ENCODE measurements at regions not wholly inside any gene's neighbourhood (a gene's known extent, or its start where the extent isn't known, plus 50 kb on each side); places are given as distances from the start of the nearest gene placed in this dataset.

DNA sequence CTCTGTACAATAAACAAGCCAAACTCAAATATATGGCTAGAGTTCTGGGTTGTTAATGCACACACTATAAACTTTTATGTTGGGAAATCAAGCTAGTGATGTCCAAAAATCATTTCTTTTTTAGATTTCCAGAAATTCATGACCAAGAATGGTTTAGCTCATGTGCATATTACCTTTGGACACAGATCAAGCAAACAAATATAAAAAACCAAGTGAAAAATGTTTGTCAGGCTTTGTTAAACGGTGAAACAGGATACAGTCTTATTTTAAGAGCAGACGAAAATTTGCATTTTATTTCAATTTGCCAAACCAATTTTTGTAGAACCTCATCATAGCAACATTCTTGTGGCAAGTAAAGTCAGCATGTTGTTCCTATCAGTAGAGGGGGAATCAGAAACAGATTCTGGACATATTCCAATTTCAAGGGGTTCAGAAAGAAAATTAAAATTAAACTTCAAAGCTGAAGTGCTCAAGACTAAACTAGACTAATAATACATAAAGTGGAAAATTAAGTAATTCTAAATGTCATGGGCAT, 413.6 kb downstream of the TRIML1 start:
- Mint-ChIP-seq H3K36me3 (no peaks in the 10 kb centered on the region), H3K27ac (no peak overlapping the region), H3K9me3 (peaks cover 23% of the 10 kb centered on the region), H3K4me1 (no peaks in the 10 kb centered on the region), H3K4me3 (no peak overlapping the region), H3K27me3 (no peaks in the 10 kb centered on the region)
- no peak for DNase-seq
- CTCF ChIA-PET, result no interaction called here

- no peak overlapping the region for H3K27ac Mint-ChIP-seq
Observed at GRCh38 chr4:188554413-188554812, 415.2 kb downstream of the TRIML1 start.

GRCh38 chr4:188573104-188573503, 433.9 kb downstream of the TRIML1 start:
- H3K36me3 Mint-ChIP-seq, result no peaks in the 10 kb centered on the region
- no peaks in the 10 kb centered on the region for H3K27me3 Mint-ChIP-seq
- H3K27ac Mint-ChIP-seq, result no peak overlapping the region
- H3K9me3 Mint-ChIP-seq, result peaks cover 22% of the 10 kb centered on the region
- no peak for DNase-seq
- CTCF ChIA-PET, result no interaction called here
- no peaks in the 10 kb centered on the region for H3K4me1 Mint-ChIP-seq
- H3K4me3 Mint-ChIP-seq, result no peak overlapping the region

More at GRCh38 chr4:188554413-188554812, 415.2 kb downstream of the TRIML1 start:
- H3K36me3 Mint-ChIP-seq, result no peaks in the 10 kb centered on the region
- no peak for DNase-seq
- H3K27me3 Mint-ChIP-seq, result no peaks in the 10 kb centered on the region
- H3K4me3 Mint-ChIP-seq, result no peak overlapping the region
- peaks cover 19% of the 10 kb centered on the region for H3K9me3 Mint-ChIP-seq
- no peaks in the 10 kb centered on the region for H3K4me1 Mint-ChIP-seq
- CTCF ChIA-PET, result no interaction called here

DNA sequence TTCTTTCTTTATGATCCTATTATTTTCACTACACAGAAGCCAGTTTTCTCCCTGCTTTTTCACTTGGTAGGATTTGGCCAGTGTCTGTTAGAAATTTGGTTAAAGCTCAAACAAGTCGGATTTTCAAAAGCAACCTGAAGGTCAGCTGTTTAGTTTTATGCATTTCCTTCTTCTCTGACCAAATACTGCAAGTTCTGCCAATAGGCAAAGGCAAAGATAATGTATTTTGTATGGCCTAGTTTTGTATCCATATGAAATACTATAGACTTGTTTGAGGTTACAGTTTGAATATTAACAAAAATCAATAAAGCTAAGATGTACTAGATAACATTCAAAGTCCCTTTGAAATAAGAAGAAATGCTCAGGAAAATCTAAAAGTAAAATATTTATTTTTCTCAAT, 439.4 kb downstream of the TRIML1 start:
- H3K9me3 Mint-ChIP-seq, result peaks cover 25% of the 10 kb centered on the region

DNA sequence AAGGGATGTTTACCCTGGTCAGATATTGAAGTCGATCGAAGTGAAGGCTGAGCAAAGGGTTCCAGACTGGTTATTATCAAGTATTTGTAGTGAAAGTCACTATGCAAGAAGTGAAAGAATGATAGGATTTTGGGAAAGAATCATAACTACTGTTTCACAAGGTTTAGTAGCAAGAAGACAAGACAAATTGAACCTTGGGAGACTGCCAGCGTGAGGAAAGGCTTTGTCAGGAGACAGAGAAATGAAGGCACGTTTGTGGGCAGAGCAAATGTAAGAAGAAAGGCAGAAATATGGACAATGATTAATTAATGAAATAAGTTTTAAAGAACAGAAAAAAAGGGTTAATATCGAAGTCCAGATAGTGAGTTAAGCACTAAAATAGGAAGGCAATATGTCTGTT, 456.8 kb downstream of the TRIML1 start:
- Mint-ChIP-seq H3K27ac (no peak overlapping the region), H3K9me3 (peaks cover 13% of the 10 kb centered on the region)
- CTCF ChIA-PET, result no interaction called here

More for the DNA sequence above, 439.4 kb downstream of the TRIML1 start:
- Mint-ChIP-seq H3K27ac (no peak overlapping the region), H3K36me3 (no peaks in the 10 kb centered on the region), H3K4me3 (no peak overlapping the region), H3K4me1 (no peaks in the 10 kb centered on the region), H3K27me3 (no peaks in the 10 kb centered on the region)
- CTCF ChIA-PET, result no interaction called here
- DNase-seq, result no peak

GRCh38 chr4:188603646-188604045, 464.4 kb downstream of the TRIML1 start:
- Mint-ChIP-seq H3K27ac (no peak overlapping the region), H3K4me1 (no peaks in the 10 kb centered on the region), H3K36me3 (no peaks in the 10 kb centered on the region), H3K27me3 (no peaks in the 10 kb centered on the region), H3K9me3 (peaks cover 11% of the 10 kb centered on the region), H3K4me3 (no peak overlapping the region)
- no peak for DNase-seq
- CTCF ChIA-PET, result no interaction called here

More for the DNA sequence above, 456.8 kb downstream of the TRIML1 start:
- H3K4me1 Mint-ChIP-seq, result no peaks in the 10 kb centered on the region
- H3K36me3 Mint-ChIP-seq, result no peaks in the 10 kb centered on the region
- H3K4me3 Mint-ChIP-seq, result no peak overlapping the region
- H3K27me3 Mint-ChIP-seq, result no peaks in the 10 kb centered on the region
- DNase-seq, result no peak

DNA sequence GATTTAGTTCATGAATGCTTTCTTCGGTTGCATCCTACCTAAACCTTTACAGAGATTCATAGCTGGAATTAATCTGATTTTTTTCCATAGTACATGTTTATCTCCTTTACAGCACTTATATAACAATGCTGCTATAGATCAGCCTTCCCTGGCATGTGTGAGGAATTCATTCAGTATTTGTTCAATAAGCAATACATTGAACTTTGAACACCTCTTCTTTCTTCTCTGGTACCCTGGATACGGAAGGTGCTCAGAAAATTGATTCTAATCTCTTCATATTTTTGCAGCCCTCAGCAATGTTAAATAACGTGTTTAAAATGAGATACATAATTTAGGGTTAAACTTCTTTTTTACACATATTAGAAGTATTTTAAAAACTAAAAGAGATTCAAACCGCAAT, 467.4 kb downstream of the TRIML1 start:
- DNase-seq, result no peak
- H3K36me3 Mint-ChIP-seq, result no peaks in the 10 kb centered on the region
- peaks cover 5% of the 10 kb centered on the region for H3K9me3 Mint-ChIP-seq
- CTCF ChIA-PET, result no interaction called here
- no peak overlapping the region for H3K27ac Mint-ChIP-seq
- no peaks in the 10 kb centered on the region for H3K4me1 Mint-ChIP-seq
- no peaks in the 10 kb centered on the region for H3K27me3 Mint-ChIP-seq
- no peak overlapping the region for H3K4me3 Mint-ChIP-seq

DNA sequence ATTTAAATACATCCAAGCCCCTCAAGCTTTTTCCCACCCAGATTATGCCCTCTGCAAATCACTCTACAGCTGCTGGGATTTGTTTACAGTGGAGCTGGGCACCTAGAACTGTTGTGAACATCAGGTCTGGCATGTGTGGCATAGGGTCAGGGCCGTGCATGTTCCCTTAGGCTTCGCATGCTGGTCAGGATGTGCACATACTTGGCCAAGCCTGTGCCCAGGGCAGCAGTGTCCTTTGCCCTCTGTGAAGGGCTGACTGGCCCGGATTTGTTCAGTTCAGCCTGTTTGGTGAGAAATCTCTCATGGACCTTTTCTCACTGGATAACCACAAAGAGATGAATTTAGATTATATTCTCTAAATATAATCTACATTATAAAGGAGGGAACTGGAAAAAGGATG, 471.9 kb downstream of the TRIML1 start:
- H3K4me3 Mint-ChIP-seq, result no peak overlapping the region
- H3K9me3 Mint-ChIP-seq, result peaks cover 9% of the 10 kb centered on the region
- H3K27ac Mint-ChIP-seq, result no peak overlapping the region
- no peaks in the 10 kb centered on the region for H3K4me1 Mint-ChIP-seq
- no peak for DNase-seq
- CTCF ChIA-PET, result no interaction called here
- H3K36me3 Mint-ChIP-seq, result no peaks in the 10 kb centered on the region
- H3K27me3 Mint-ChIP-seq, result no peaks in the 10 kb centered on the region

DNA sequence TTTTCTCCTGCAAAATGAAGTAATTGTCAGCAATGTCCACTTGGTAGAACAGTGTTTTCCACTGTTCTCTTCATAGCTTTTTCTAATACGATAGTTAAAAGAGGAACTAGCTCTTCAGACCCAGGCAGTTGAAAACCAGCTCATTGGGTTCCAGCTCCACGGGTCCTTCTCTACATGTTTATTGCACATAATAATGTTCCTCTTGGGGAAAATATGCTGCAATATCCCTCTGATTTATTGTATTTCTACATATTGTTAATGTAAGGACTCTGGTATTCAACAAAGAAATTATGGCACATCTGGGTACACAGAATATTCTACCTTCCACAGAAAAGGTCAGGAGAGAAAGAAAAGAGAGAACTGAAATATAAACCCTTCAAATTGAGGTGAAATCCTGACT, 473.4 kb downstream of the TRIML1 start:
- no peaks in the 10 kb centered on the region for H3K27me3 Mint-ChIP-seq
- no peak overlapping the region for H3K27ac Mint-ChIP-seq
- H3K4me3 Mint-ChIP-seq, result no peak overlapping the region
- no peaks in the 10 kb centered on the region for H3K4me1 Mint-ChIP-seq
- no peaks in the 10 kb centered on the region for H3K36me3 Mint-ChIP-seq
- peaks cover 12% of the 10 kb centered on the region for H3K9me3 Mint-ChIP-seq
- CTCF ChIA-PET, result no interaction called here
- no peak for DNase-seq

DNA sequence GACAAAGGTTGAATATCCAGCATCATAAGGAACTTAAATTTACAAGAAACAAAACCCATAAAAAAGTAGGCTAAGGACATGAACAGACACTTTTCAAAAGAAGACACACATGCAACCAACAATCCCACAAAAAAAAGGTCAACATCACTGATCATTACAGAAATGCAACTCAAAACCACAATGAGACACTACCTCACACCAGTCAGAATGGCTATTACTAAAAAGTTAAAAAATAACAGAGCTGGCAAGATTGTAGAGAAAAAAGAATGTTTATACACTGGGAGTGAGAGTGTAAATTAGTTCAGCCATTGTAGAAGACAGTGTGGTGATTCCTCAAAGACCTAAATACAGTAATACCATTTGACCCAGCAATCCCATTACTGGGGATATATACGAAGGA, 474.7 kb downstream of the TRIML1 start:
- H3K27ac Mint-ChIP-seq, result no peak overlapping the region
- H3K4me3 Mint-ChIP-seq, result no peak overlapping the region
- H3K36me3 Mint-ChIP-seq, result no peaks in the 10 kb centered on the region
- no peak for DNase-seq
- no peaks in the 10 kb centered on the region for H3K27me3 Mint-ChIP-seq
- H3K9me3 Mint-ChIP-seq, result peaks cover 12% of the 10 kb centered on the region
- CTCF ChIA-PET, result no interaction called here
- no peaks in the 10 kb centered on the region for H3K4me1 Mint-ChIP-seq

GRCh38 chr4:188619456-188620149, 480.4 kb downstream of the TRIML1 start:
- DNase-seq, result no peak
- no peaks in the 10 kb centered on the region for H3K4me1 Mint-ChIP-seq

GRCh38 chr4:188620608-188621007, 481.4 kb downstream of the TRIML1 start:
- peaks cover 16% of the 10 kb centered on the region for H3K9me3 Mint-ChIP-seq
- H3K36me3 Mint-ChIP-seq, result no peaks in the 10 kb centered on the region
- CTCF ChIA-PET, result no interaction called here
- DNase-seq, result no peak
- H3K4me1 Mint-ChIP-seq, result no peaks in the 10 kb centered on the region
- no peaks in the 10 kb centered on the region for H3K27me3 Mint-ChIP-seq
- no peak overlapping the region for H3K27ac Mint-ChIP-seq
- H3K4me3 Mint-ChIP-seq, result no peak overlapping the region

More at GRCh38 chr4:188619456-188620149, 480.4 kb downstream of the TRIML1 start:
- Mint-ChIP-seq H3K36me3 (no peaks in the 10 kb centered on the region), H3K27me3 (no peaks in the 10 kb centered on the region), H3K9me3 (peaks cover 12% of the 10 kb centered on the region), H3K27ac (no peak overlapping the region), H3K4me3 (no peak overlapping the region)
- CTCF ChIA-PET, result no interaction called here

GRCh38 chr4:188623314-188623854, 484.1 kb downstream of the TRIML1 start:
- Mint-ChIP-seq H3K36me3 (no peaks in the 10 kb centered on the region), H3K9me3 (peaks cover 18% of the 10 kb centered on the region), H3K27me3 (no peaks in the 10 kb centered on the region), H3K4me1 (no peaks in the 10 kb centered on the region), H3K27ac (no peak overlapping the region), H3K4me3 (no peak overlapping the region)
- CTCF ChIA-PET, result no interaction called here
- no peak for DNase-seq

DNA sequence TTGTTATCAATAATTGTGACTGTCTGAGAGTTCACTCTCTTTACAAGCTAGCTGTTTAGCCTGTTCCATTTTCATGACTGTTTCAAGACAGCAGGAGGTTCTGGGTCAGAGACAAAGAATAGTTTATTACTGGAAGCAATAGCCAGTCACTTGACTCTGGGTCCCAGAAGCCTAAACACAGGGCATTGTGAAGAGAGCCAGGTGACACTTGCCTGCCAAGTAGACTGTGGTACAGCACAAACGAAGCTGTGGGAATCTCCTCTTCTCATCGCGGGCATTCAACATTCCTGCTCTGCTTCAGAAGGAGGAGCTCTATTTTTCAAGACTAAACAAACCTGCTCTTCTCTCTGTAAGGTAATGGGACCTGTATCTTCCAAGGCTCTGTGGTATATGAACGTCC, 485.1 kb downstream of the TRIML1 start:
- no peak for DNase-seq
- Mint-ChIP-seq H3K4me3 (no peak overlapping the region), H3K27ac (no peak overlapping the region), H3K4me1 (no peaks in the 10 kb centered on the region), H3K36me3 (no peaks in the 10 kb centered on the region), H3K27me3 (no peaks in the 10 kb centered on the region), H3K9me3 (peaks cover 16% of the 10 kb centered on the region)
- CTCF ChIA-PET, result no interaction called here

GRCh38 chr4:188627892-188628291, 488.7 kb downstream of the TRIML1 start:
- no peaks in the 10 kb centered on the region for H3K4me1 Mint-ChIP-seq
- H3K4me3 Mint-ChIP-seq, result no peak overlapping the region
- no peak overlapping the region for H3K27ac Mint-ChIP-seq
- H3K36me3 Mint-ChIP-seq, result no peaks in the 10 kb centered on the region
- CTCF ChIA-PET, result no interaction called here
- peaks cover 26% of the 10 kb centered on the region for H3K9me3 Mint-ChIP-seq
- no peak for DNase-seq
- H3K27me3 Mint-ChIP-seq, result no peaks in the 10 kb centered on the region
